GM18858 (cell line): ENCODE measurements at regions not wholly inside any gene's neighbourhood (a gene's known extent, or its start where the extent isn't known, plus 50 kb on each side); places are given as distances from the start of the nearest gene placed in this dataset.

ENCODE experiments used
- ATAC-seq: cut with Tn5 transposase; IDR thresholded peaks from one replicate; pipeline ENCODE4 v1.9.1; 2021; ENCODE audit not compliant: unreplicated experiment

DNA sequence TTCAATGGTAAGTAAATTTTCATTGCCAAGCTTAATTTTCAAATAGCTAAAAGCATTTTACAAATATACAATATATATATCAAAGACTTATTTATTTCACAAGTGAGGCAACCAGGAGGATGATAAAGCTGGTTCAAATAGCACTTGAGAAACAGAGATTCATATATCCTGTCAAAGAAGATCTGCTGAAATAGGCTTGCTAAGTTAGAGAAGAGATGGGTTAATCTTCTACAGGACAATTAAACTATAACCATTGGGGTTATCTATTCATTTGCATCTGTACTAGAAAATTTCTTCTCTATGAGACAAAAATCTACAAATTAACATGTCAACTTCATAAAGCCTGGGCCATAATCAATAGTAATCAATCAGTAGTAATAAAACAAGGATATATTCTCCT is 637.7 kb upstream of the UBE2E2 start:
- no peak for ATAC-seq

DNA sequence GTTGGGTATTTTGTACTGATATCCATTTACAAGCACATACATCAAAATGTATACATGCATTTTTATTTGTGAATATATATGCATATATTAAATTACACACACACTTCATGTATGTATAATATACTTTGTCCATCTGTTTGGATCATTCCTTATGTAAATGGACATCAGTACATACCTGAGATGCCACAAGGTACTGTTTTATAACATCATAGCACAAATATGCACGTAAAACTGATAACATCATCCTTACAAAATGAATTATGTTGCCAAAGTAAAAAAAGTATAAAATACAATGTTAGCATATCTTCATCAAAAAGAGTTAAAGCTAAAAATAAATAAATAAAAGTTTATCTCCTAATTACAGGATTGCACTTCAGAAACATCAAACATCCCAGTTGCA is 634.8 kb upstream of the UBE2E2 start:
- ATAC-seq, result no peak

DNA sequence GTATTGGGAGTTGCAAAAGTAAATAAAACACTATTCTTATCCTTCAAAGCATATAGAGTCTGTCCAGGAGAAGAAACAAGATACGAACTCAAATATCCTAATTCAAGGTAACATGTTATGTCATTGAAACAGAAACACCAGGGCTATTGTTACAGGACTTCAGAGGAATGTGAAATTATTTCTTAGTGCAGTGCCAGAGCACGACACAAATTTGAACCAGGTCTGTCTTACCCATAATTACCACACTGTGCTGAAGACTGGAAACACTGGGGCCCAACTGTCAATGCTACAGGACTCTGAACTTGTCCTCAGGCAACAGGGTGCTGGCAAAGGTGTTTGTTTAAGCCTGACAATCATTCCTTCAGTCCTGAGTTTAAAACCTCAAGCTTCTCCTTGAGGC is 633.6 kb upstream of the UBE2E2 start:
- ATAC-seq, result no peak

DNA sequence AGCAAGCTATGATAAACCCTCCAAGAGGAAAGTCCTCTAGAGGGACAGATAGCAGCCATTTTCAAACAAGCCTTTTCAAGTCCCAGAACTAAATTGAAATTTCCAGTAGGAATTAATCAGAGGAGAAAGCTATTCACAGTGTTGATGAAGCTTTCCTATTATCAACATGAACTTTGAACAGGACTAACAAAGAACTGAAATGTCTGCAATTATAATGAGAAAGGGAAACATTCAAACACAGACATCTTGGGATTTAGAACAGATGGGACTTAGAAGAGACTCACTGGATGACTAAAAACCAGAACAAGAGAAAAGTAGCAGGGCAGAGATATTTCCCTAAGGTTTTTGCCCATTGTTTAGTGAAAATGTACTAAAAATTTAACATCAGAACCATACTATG is 622.1 kb upstream of the UBE2E2 start:
- no peak for ATAC-seq

DNA sequence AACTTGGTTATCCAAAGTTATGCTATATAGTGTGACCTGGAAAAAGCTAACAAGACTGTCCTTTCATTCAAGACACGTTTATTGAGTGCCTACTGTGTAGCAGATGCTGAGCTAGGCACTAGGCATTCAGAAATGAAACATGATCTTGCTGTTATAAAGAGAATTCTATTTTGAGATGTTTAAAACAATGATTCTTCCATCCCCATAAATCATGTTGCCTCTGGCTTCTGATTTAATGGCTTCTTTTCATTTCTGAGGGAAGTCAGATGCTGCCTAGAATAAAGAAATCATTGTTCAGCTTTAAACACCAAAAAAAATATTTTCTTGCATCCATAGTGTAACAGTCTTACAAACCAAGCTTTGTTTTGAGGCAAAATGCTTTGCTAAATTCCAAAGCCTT is 620.9 kb upstream of the UBE2E2 start:
- ATAC-seq, result no peak

DNA sequence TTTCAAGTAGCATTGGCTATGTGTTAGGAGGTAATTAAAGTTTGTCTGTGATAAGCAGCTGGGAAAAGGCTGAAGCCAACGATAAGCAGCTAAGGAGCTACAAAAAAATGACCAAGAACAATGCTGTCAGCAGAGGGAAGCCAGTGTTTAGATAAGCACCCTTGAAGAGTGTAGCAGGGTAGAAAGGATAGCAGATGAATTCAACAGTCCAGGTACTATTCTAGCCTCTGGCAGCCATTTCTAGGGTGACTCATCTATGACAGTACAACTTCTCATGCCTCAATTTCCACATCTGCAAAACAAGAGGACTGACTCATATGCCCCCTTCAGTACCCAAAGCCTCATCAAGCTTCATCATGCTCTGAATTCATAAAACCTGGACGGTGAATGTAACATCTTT is 617.6 kb upstream of the UBE2E2 start:
- ATAC-seq, result no peak

DNA sequence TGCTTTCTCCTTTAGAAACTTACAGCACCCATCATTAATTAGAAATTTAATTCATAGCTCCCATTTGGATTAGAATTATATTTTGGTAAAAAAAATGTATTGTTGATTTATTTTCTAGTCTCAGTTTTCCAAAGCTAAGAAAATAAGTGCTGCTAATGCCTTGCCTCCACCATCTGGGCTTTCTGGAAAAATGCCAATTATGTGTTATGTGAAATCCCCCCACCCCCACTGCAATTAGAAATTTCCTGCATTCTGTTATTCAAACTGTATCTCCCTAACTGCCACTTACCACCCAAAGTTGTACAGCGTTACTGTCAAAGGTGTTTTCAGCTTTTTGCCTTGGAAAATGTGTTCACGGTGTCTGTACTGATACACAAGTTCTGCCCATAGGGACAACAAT is 617.2 kb upstream of the UBE2E2 start:
- no peak for ATAC-seq

DNA sequence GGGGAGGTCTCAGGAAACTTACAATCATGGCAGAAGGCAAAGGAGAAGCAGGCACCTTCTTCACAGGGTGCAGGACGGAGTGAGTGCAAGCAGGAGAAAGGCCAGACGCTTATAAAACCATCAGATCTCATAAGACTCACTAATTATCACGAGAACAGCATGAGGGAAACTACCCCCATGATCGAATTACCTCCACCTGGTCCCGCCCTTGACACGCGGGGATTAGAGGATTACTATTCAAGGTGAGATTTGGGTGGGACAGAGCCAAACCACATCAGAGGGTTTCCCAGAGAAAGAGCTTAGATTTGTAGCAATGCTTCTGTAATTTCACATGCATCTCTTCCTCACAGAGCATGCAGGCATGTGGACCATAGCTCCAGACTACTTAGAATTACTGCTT is 615.7 kb upstream of the UBE2E2 start:
- no peak for ATAC-seq

DNA sequence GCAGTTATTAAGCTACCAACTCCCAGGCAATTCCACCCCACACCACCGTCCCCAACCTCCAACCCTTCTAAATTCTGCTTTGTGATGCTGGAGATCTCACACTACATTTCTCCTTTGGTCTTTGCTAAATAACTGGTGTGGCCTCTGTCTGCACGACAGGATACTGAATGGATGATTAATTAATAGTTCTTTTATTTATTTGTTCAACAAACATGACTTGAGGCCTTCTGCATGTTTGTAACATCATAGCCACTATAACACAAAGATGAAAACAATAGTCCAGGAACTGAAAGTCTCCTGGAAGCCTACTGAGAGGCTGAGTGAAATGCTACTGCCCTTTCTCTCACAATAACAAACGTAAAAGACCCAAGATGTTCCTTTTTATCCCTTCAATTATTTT is 609.5 kb upstream of the UBE2E2 start:
- ATAC-seq, result no peak

DNA sequence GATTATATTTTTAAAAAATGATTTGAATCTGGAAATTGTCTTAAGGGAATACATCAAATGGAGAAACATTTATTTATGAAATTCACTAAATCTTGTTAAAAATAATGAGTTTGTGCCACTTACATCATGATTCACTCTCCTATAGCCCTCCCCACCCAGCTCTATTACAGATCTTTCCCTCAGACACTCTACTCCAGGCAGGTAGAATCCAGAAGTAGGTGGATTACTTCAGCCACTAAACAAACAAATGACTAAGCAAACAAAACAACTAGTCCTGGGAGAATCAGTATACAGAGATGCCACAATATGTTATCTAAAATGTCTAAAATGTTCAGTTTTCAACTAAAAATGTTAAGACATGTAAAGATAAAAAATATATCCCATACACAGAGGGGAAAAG is 608.1 kb upstream of the UBE2E2 start:
- no peak for ATAC-seq

DNA sequence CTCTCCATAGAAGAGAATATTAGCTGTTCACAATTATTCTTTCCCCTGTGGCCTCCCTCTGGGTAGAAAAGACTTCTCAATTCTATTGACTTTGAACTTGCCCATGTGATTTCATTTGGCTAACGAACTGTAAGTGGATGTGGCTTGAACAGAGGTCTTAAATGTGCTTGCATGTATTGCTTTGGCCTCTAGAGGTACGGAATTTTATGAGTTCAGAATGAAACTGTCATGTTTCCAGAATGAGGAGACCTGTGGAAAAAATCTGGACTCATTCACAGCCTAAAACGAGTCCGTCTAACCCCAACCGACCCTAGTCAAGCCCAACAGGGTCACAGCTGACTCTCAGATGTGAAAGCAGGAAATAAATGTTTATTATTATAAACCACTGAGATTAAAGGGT is 596.7 kb upstream of the UBE2E2 start:
- no peak for ATAC-seq

DNA sequence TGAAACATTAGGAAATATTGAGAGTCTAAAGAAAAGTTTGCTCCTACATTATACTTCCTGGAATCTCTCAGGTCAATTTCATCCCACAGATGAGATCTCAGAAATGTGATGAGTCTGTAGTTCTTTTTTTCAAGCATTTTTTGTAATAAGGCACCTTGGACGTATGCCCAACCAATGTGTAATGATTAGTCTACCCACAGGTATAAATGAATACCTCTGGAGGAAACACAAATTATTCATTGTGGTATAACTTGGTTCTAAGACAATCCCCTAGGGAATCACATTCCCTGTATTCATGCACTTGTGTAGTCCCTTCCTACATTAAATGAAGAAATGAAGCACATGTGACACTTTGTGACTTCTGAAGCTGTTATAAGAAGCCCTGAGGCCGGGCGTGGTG is 596.2 kb upstream of the UBE2E2 start:
- ATAC-seq, result no peak

DNA sequence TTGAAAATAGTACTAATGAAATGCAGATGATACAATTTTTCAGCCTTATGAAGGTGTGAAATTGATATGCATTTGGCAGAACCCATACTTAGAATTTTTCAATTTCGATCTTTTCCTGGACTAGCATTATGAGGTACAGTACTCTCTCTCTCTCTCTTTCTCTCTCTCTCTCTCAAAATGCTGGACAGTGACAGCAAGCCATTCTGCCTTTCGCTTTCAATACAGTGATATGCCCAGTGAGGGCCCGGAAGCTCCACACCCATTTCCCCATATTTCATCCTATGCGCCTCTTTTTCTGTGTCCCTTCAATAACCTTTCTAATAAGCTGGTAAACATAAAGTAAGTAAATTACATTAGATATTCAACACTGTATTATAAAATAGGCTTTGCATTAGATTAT is 595.0 kb upstream of the UBE2E2 start:
- ATAC-seq, result no peak

DNA sequence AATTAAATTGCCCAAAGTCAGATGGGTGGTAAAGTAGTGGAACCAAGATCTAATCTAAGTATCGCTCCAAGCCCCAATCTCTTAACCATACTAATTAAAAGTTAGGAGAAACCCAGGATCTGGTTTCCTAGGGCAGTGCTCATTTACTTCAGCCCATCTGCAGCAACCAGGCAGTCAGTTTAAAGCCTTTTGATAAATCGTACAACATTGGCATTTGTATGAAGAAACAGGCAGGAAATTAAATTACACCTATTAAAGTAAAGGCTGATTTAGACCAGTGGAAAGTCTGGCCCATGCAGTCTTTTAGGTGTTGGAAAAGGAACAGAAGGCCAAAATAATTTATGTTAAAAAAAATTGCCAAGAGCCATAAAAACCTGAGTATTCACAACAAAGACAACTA is 594.4 kb upstream of the UBE2E2 start:
- ATAC-seq, result no peak

DNA sequence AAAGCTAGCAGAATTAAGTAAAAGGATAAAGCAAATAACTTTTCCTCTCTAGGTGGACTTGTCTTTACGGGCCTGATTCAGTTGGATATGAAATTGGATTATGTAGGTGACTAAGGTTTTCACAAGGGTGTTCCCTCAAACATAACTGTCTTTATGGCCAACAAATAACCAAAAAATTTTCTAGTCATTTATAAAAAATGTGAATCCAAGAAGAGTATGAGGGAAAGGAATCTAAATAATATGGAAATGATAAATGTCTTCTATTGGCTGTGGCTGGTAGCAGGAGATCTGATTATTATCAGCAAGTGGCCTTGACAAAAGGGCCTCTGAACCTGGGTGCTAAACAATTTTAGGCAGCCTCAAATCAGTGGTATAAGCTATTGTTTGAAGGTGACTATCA is 594.0 kb upstream of the UBE2E2 start:
- ATAC-seq, result no peak

DNA sequence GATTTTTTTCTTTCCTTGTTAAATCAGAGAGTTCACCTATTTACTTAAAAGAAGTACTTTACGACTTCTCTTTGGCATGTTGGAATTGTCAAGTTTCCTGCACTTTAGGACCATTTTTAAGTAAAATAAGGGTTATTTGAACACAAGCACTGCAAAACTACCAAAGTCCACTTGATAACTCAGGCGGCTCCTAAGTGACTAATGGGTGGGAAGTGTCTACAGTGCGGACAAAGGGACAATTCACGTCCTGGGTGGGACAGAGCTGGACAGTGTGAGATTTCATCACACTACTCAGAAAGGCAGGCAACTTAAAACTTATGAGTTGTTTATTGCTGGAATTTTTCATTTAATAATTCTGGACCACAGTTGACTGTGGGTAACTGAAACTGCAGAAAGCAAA is 590.2 kb upstream of the UBE2E2 start:
- ATAC-seq, result no peak

DNA sequence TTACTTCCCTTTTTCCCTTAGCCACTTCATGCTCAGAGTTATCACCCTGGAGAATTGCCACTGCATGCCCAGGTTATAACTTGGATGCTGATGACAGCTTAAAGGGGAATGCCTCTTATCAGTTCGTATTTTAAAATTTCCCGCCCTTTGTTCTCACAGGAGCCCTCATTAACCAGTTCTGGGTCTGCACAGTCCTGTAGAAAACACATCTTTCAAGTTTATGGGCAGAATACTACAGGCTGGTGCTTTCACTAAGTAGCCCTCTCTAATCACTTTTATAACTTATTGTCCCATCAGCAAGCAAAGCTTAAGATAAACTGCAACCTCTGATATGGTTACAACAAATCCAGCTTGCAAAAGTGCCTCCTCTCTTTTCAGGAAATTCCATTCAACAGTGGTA is 587.3 kb upstream of the UBE2E2 start:
- no peak for ATAC-seq

DNA sequence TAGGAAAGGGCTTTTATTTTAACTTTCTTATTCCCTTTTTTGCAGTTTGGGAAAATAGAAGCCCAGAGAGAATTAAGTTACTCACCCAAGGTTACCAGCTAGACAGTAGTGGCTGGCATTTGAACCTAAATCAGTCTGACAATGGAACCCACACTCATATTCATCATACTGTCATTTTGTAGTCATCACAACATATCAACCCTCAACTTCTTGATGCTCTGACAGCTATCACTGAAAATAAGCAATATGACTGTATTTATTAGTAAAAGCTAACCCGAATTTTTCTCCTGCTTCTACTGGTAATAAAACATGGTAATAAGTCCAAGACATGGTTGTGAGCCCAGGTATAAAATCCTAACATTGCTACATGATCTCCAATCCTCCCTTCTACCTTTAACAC is 585.8 kb upstream of the UBE2E2 start:
- ATAC-seq, result no peak

DNA sequence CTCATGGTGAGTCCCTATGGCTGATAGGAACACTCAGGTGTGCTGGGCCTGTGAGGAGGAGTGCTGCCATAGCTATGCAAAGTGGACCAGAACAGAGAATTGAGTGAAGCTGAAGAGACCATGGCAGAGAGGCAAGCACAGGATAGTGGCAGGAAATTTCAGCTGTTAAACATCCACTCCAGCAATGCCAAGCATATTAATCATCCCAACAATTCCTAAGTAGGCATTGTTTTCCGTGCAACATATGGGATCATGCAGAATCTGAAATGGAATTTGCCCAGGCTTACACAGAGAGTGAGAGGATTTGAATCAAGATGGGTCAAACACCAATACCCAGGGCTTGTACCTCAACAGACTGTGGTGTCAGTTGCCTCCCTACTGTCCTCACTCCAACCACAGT is 582.6 kb upstream of the UBE2E2 start:
- no peak for ATAC-seq

DNA sequence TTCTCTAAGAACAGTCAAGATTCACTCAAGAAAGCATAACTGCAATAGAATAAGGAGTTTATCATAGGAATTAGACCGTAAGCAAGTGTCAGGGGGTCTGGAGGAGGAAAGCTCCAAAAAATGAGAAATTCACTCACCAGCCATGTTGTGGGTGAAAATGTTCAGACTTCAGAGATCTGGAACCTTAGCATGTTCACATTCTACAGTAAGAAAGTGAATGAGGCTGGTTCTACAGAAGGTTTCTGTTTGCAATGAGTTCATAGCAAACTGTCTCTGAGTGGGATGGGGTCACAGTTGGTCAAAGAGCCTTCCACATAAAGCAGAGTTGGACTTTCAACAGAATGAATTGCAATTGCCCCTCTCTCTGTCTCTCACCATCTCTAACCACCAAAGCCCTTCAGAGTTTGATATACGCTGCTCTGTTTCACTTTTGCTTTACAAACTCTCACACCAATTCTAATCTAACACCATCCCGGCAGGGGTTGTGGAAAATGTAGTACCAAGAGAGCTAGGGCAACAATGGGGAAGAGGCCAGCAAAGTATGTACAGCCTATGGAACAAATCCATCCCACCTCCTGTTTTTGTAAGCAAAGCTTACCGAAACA is 581.8 kb upstream of the UBE2E2 start:
- no peak for ATAC-seq

DNA sequence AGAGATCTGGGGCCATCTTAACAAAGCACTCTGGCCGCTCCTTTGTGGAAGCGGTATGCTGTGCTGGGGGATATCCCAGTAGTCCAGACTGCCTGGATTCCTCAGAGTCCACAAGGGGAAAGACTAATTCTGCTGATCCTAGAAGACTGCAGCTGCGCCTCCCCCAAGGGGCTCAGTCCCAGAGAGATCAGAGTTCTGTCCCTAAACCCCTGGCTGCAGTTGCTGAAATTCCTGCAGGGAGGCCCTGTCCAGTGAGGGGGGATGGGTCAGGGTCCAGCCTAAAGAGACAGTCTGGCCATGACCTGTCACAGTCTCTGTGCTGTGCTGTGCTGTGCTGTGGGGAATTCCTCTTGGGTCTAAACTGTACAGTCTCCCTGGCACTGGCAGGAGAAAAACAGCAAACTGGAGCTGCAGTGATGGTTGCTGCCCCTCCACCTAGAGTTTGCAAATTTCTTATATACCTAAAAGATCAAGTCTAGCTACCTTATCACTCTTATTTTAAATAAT is 575.1 kb upstream of the UBE2E2 start:
- ATAC-seq, result no peak

DNA sequence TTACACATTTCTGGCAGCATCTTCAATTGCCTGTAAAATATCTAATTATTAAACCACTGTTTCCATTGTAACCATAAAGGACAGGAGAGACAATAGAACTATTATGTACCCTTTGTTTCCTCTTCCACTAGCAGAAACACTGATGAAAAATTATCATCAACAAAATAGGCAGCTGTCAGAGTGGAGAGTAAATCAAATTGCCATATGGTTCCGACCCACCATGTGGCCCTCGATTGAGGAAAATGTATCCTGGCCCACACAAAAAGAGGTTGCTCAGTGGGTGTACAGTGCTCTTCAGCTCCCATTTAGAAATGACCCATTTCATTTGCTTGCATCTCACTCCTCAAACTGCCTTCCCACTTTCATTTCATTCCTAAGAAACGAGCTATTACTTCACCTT is 570.6 kb upstream of the UBE2E2 start:
- no peak for ATAC-seq

DNA sequence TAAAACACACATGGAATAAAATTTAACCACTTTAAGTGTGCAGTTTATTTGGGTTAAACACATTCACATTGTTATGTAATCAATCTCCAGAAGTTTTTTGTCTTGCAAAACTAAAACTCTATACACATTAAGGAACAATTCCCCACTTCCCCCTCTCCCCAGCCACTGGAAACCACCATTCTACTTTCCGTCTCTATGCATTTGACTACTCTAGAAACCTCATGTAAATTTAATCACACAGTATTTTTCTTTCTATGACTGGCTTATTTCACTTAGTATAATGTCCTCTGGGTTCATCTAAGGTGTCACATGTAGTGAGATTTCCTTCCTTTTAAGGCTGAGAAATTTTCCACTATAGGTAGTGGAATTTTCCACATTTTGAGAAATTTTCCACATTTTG is 568.7 kb upstream of the UBE2E2 start:
- ATAC-seq, result peak; percentile 64
